Heart left ventricle (tissue), 16 donors: ENCODE measurements at regions not wholly inside any gene's neighbourhood (a gene's known extent, or its start where the extent isn't known, plus 50 kb on each side); places are given as distances from the start of the nearest gene placed in this dataset.

ENCODE experiments used
- ATAC-seq, 4 donors: fragments of 200-7000 bp; cut with Tn5 transposase; one replicate each; pipeline ENCODE4 v1.9.1; 2020 to 2022; ENCODE audit warnings: moderate library complexity in 4 of 4, mild to moderate bottlenecking in 3 of 4, moderate number of reproducible peaks in 1 of 4
- DNase-seq, 5 donors: peaks; one replicate each; pipeline ENCODE4 v3.0.0-alpha.2; 2020
- H3K27ac ChIP-seq, 12 donors: fragments of 200-600 bp; sonication (generic) in 4 of 12; one replicate each; pipeline versions ENCODE4 v1.5.0 to v1.8.0; 2016 to 2022; ENCODE audit warnings: mild to moderate bottlenecking in 2 of 12
- H3K27me3 ChIP-seq, 9 donors: fragments of 200-600 bp; sonication (generic) in 2 of 9; one replicate each; pipeline versions ENCODE4 v1.5.1 to v1.8.0; 2016 to 2022; ENCODE audit warnings: mild to moderate bottlenecking in 3 of 9
- H3K36me3 ChIP-seq, 9 donors: fragments of 200-600 bp; sonication (generic) in 2 of 9; one replicate each; pipeline versions ENCODE4 v1.5.0 to v1.8.0; 2018 to 2022; ENCODE audit warnings: mild to moderate bottlenecking in 2 of 9
- H3K4me1 ChIP-seq, 12 donors: fragments of 200-600 bp; sonication (generic) in 4 of 12; one replicate each; pipeline versions ENCODE4 v1.5.0 to v1.8.0; 2016 to 2022; ENCODE audit warnings: mild to moderate bottlenecking in 3 of 12
- H3K4me3 ChIP-seq, 12 donors: fragments of 200-600 bp; sonication (generic) in 4 of 12; one replicate each; pipeline versions ENCODE4 v1.5.0 to v1.8.0; 2017 to 2022; ENCODE audit warnings: mild to moderate bottlenecking in 9 of 12, moderate library complexity in 4 of 12
- H3K9me3 ChIP-seq, 12 donors: fragments of 200-600 bp; sonication (generic) in 4 of 12; one replicate each; pipeline versions ENCODE4 v1.5.0 to v1.8.0; 2016 to 2022; ENCODE audit warnings: mild to moderate bottlenecking in 1 of 12
- POLR2A ChIP-seq, 2 donors: fragments of 450-650 bp; IDR thresholded peaks; one replicate each; pipeline ENCODE4 v1.6.1; 2017; ENCODE audit warnings: antibody characterized with exemption in 2 of 2, mild to moderate bottlenecking in 2 of 2, moderate library complexity in 2 of 2
- WGBS, 4 donors: extraction: QIAGEN DNeasy Blood & Tissue Kit in 2 of 4; methylation state at CpG; one replicate each; pipeline versions ENCODE4 v1.1.5 to v1.1.7; 2013 to 2018; 5-methylcytosine and 5-hydroxymethylcytosine counted together
- intact Hi-C, 10 donors: fragments of 100-400 bp; cut with DNase I; formaldehyde crosslinking; loops; one replicate each; pipeline versions ENCODE4 v1.11.1 to v1.14.2; 2022
- TF ChIP-seq, protein P1 (sequence below), 12 donors: fragments of 200-600 bp; sonication (generic) in 4 of 12; IDR thresholded peaks; one replicate each; pipeline versions ENCODE4 v1.5.0 to v1.8.0; 2018 to 2022; ENCODE audit warnings: antibody characterized with exemption in 12 of 12, mild to moderate bottlenecking in 5 of 12
- donor health status: ischemic (EF 13 %, LVEDD 7.1; RV severe dilation, severe dysfunction).
- donor health status: healthy with polysubstance abuse.
- donor health status: DM: no; HTN: yes; CAD: no.
- donor health status: DM: no; HTN: no; CAD: no.
- donor health status: ischemic (EF 25% LVEDD 6.9; RV normal size, moderate dysfunction).
- donor health status: ischemic (EF 25% LVEDD 5.7; RV mildly dilated, moderate dysfunction).
- donor health status: healthy.
- donor health status: DM: yes; HTN: yes; CAD: no.
- donor health status: ischemic (EF 35%, LVEDD 5.7; RV mildly dilated, moderate dysfunction).
- donor health status: nonischemic (EF 11% LVEDD 7.7; RV severe dilation, severe dysfunction).
- donor health status: DM: yes; HTN: yes; CAD: no.
- donor health status: PGD.
- donor health status: ischemic (EF 29% LVEDD 5.4; RV normal size, mild dysfunction).
- donor health status: nonischemic (EF 23%, LVEDD 6.1; RV moderate dilation, normal function).

- peaks cover 0 to 17% (median 5%) of the 10 kb centered on the region in 12 donors for H3K9me3 ChIP-seq
- TF ChIP-seq POLR2A (IDR thresholded peaks at IDR 0.05) = no peak
- TF ChIP-seq, protein P1, sequence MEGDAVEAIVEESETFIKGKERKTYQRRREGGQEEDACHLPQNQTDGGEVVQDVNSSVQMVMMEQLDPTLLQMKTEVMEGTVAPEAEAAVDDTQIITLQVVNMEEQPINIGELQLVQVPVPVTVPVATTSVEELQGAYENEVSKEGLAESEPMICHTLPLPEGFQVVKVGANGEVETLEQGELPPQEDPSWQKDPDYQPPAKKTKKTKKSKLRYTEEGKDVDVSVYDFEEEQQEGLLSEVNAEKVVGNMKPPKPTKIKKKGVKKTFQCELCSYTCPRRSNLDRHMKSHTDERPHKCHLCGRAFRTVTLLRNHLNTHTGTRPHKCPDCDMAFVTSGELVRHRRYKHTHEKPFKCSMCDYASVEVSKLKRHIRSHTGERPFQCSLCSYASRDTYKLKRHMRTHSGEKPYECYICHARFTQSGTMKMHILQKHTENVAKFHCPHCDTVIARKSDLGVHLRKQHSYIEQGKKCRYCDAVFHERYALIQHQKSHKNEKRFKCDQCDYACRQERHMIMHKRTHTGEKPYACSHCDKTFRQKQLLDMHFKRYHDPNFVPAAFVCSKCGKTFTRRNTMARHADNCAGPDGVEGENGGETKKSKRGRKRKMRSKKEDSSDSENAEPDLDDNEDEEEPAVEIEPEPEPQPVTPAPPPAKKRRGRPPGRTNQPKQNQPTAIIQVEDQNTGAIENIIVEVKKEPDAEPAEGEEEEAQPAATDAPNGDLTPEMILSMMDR (IDR thresholded peaks at IDR 0.05) = no peak
- no peaks in the 10 kb centered on the region for H3K4me1 ChIP-seq
- DNase-seq = no peak
- H3K27ac ChIP-seq = no peak overlapping the region
- ATAC-seq = no peak
- intact Hi-C loops = no loop called here
- H3K4me3 ChIP-seq = no peak overlapping the region
- H3K27me3 ChIP-seq = no peaks in the 10 kb centered on the region
- 49 to 62% (median 54%) methylated on average over 3 of the region's 3 CpGs for WGBS, 4 donors
- H3K36me3 ChIP-seq = no peaks in the 10 kb centered on the region
Observed at GRCh38 chr5:90201923-90202322, 207.6 kb downstream of the CETN3 start.

GRCh38 chr5:90193185-90193822, 216.3 kb downstream of the CETN3 start:
- DNase-seq (no peak), ATAC-seq (no peak)
- Histone ChIP-seq H3K27me3 (no peaks in the 10 kb centered on the region), H3K4me3 (no peak overlapping the region), H3K36me3 (no peaks in the 10 kb centered on the region), H3K4me1 (no peaks in the 10 kb centered on the region), H3K9me3 (no peaks in the 10 kb centered on the region), H3K27ac (no peak overlapping the region)
- intact Hi-C loops = no loop called here
- TF ChIP-seq POLR2A (IDR thresholded peaks at IDR 0.05) = no peak
- TF ChIP-seq, protein P1 (IDR thresholded peaks at IDR 0.05) = no peak
- 89 to 100% (median 97%) methylated on average over 2 of the region's 2 CpGs for WGBS, 4 donors

DNA sequence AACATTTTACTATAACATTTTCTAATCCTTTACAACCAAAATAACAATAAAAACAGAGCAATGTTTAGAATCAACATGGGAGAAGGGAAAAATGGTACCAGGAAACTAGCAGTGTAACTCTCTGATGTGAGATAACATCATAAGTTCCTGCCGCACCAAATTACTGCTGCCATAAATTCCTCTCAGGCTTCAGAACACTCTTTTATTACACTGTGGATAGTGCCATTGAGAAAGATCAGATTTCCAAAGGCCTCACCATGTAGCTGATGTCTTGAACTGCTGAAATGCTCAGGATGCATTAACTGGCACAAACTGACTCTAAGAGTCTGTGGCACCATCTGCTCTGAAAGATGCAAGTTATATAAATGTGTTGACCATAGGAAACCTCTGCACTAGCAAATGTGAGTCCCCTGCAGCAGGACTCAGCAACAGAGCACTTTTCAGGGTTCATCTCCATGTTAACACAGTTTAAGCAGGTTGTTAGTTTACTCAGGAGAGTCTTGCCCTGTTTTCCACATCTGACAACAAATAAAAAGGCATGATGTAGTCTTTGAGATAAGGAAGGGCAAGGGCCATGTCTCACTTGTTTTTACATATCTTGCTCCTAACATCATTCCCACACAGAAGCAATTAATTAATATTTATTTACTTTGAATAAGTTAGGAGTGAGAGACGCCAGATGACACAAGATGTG, 218.1 kb downstream of the CETN3 start:
- Histone ChIP-seq H3K4me3 (no peak overlapping the region), H3K9me3 (no peaks in the 10 kb centered on the region), H3K4me1 (no peaks in the 10 kb centered on the region), H3K27ac (no peak overlapping the region), H3K36me3 (no peaks in the 10 kb centered on the region), H3K27me3 (no peaks in the 10 kb centered on the region)
- TF ChIP-seq POLR2A (IDR thresholded peaks at IDR 0.05) = no peak
- TF ChIP-seq, protein P1 (IDR thresholded peaks at IDR 0.05) = no peak
- no peak for DNase-seq
- intact Hi-C loops = no loop called here
- WGBS, 4 donors = 66 to 75% (median 71%) methylated on average over 2 of the region's 2 CpGs
- ATAC-seq = no peak

GRCh38 chr5:90185897-90186468, 223.6 kb downstream of the CETN3 start:
- no peak overlapping the region for H3K4me3 ChIP-seq
- ATAC-seq = no peak
- WGBS, 4 donors = 86 to 90% (median 88%) methylated on average over 2 of the region's 2 CpGs
- no peak overlapping the region for H3K27ac ChIP-seq
- DNase-seq = no peak
- H3K4me1 ChIP-seq = peaks cover 0 to 4% (median 0%) of the 10 kb centered on the region in 12 donors
- intact Hi-C loops = loop anchor here in 8 of 10 donors (2.0 to 10.0 kb wide), 5 partner anchors 191 to 1461 kb away; partner anchors contain the start of gene MEF2C (in 2 of the 8)
- H3K27me3 ChIP-seq = no peaks in the 10 kb centered on the region
- H3K36me3 ChIP-seq = no peaks in the 10 kb centered on the region
- no peak for TF ChIP-seq POLR2A (IDR thresholded peaks at IDR 0.05)
- TF ChIP-seq, protein P1 (IDR thresholded peaks at IDR 0.05) = no peak
- no peaks in the 10 kb centered on the region for H3K9me3 ChIP-seq
